HG03280 (cell line): ENCODE measurements at regions not wholly inside any gene's neighbourhood (a gene's known extent, or its start where the extent isn't known, plus 50 kb on each side); places are given as distances from the start of the nearest gene placed in this dataset.

Experiments
- ATAC-seq: cut with Tn5 transposase; IDR thresholded peaks from one replicate; pipeline ENCODE4 v1.9.1; 2021; ENCODE audit warnings: mild to moderate bottlenecking, moderate library complexity; ENCODE audit not compliant: unreplicated experiment

DNA sequence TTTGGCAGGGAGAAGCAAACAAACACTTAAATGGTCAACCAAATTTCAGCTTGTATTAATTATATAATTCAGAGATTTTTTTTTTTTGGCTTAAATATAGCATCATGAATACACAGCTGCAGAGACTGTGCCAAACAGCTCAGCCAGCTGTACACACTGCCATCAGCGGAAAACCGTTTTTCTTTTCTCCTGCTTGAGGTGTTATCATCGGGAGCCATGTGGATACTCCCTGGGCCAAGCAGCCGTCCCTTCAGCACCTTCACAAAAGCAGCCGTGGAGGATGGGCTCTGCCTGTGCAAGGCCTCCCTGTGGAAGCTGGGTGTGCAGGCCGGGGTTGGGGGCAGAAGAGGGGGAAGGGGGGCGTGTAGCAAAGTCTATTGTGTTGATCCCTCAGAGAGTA is 85.0 kb downstream of the NUF2 start:
- no peak for ATAC-seq

- no peak for ATAC-seq
These were observed 86.5 kb downstream of the NUF2 start for GRCh38 chr1:163408262-163408661.

GRCh38 chr1:163410073-163410999 is 88.6 kb downstream of the NUF2 start:
- no peak for ATAC-seq

- ATAC-seq, result no peak
These were observed 90.5 kb downstream of the NUF2 start for GRCh38 chr1:163412221-163412620.

- peak; percentile 82 for ATAC-seq
These were observed 93.0 kb downstream of the NUF2 start for GRCh38 chr1:163414778-163415177.

DNA sequence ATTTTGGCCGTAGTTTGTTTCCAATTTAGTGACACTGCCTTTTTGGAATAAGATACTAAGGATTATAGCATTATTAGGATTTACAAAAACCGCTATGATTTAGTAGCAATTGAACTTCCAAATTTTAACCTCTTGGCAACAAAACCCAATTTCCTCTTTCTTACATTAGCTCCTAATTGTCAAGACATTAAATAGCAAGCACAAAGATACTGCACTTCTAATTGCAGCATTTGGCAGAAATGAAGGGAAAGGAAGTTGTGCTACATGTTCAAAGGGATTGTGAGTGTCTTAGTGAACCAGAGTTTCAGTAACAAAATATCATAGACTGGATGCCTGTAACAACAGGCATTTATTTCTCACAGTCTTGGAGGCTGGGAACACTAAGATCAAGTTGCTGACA is 99.9 kb downstream of the NUF2 start:
- no peak for ATAC-seq

DNA sequence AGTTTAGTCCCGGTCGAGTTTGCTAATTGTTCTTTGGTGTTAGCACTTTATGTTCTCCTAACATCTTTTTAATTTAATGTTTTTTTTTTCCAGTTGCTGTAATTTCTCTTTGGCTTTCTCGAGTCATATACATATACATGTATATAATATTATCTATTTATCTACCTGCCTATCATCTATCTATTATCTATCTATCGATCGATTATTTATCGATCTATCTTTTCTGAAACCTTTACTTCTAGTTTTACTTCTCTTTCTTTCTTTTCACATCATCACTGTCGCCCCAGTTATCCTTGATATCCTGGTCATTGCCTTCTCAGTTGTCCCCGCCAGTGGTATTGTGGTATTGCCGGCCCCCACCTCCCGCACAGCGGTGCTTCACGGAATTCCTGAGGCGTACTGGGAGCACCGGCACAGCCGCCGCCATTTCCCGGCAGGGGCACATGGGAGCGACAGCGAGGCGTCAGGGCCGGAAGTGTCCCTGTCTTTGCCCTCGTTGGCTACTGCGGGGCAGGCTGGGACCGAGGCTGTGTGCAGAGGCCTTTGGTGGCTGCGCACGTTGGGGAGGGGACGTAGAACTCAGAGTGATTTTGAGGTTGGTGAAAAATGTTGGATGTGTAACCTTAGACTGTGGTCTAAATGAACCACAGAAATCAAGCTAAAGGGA is 101.1 kb downstream of the NUF2 start:
- ATAC-seq, result no peak

- ATAC-seq, result no peak
These were observed 104.9 kb downstream of the NUF2 start for GRCh38 chr1:163426505-163427251.

- ATAC-seq, result no peak
These were observed 105.5 kb downstream of the NUF2 start for GRCh38 chr1:163427279-163427678.

GRCh38 chr1:163436140-163436812 is 114.5 kb downstream of the NUF2 start:
- no peak for ATAC-seq

DNA sequence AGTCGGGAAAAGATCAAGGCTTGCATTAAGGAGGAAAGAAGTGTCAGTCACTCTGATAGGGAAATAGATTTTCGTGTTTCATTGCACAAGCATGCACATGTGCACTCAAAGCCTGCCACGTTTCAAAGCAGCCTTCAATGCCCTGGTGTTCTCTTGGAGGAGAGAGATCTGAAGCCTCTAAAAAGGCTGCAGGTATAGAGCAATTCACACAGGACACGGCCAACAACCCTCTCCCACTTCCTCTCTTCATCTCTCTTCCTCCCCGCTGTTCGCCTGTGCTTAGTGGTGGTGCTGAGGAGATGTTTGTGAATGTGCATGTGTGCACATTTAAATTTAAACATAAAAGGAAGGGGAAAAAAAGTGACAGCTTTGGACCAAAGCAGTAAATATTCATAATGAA is 117.7 kb downstream of the NUF2 start:
- ATAC-seq, result no peak

GRCh38 chr1:163440090-163440489 is 118.3 kb downstream of the NUF2 start:
- ATAC-seq, result no peak

- no peak for ATAC-seq
These were observed 120.6 kb downstream of the NUF2 start for GRCh38 chr1:163442231-163442879.

- no peak for ATAC-seq
These were observed 121.1 kb downstream of the NUF2 start for GRCh38 chr1:163442895-163443294.

- no peak for ATAC-seq
These were observed 122.1 kb downstream of the NUF2 start for GRCh38 chr1:163443863-163444262.

DNA sequence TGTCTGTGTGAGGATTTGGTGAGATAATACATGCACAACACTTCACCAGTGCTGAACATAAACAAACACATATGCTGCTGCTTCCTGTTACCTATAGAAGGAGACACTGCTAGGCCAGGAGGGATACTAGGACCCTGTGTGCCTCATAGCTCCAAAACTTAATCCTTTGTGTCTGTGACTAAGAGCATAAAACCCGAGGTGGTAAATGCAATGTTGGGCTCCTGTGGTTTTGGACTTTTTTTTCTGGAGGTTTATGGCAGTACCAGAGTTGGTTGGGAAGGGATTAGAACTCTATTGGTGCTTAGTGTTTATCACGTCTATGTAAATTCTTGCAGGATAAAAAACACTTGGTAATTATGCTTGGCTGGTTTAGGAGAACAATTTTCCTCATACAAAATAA is 122.9 kb downstream of the NUF2 start:
- ATAC-seq, result no peak

DNA sequence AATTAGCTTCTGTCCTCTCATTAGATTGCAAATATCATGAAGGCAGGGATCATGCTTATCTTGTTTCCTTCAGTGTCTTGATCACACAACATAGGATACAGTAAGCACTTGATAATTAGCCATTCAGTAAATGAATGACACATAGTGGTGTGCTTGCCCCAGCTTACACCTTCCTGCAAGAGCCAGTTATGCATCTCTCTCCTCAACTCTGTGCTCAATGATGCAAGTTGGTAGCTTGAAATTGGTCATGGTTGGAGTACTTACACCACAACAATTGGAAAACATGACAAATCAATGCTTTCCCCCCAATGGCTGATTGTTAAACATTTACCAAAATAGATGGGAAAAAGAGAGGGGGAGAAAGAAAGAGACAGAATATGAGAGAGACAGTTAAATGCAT is 129.2 kb downstream of the NUF2 start:
- ATAC-seq, result no peak

DNA sequence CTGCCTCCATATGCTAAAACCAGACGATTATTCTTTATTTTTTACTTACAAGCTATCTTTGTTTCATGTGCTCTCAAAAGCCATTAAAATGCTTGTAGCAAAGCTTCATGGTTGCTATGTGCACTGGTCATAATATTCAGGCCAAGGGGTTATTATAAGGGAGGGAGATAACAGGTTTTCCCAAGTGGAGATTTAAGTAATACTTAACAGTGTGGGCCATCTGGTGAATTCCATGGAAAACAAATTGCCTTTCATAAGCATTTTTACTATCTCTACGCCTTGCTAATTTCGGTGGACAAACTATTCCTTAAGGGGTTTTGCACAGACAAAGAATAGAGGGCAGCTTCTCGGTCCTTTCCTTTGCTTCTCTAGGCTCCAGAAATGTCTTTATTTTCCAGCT is 137.8 kb downstream of the NUF2 start:
- no peak for ATAC-seq

- no peak for ATAC-seq
These were observed 145.5 kb downstream of the NUF2 start for GRCh38 chr1:163467289-163467688.
